H1 (cell line): ENCODE measurements at regions not wholly inside any gene's neighbourhood (a gene's known extent, or its start where the extent isn't known, plus 50 kb on each side); places are given as distances from the start of the nearest gene placed in this dataset.

ENCODE experiments used
- ATF3 ChIP-seq: IDR thresholded peaks from 2 replicates; pipeline ENCODE4 v1.6.1; 2011; ENCODE audit warnings: low read depth, mild to moderate bottlenecking, low read length; ENCODE audit not compliant: insufficient read depth
- CTCF ChIP-seq, 3 experiments: IDR thresholded peaks; 1 replicate in 2 of 3; 2 replicates in 1 of 3; pipeline versions ENCODE4 v1.5.1 to v1.6.1; 2011; ENCODE audit warnings: low read length in 3 of 3, mild to moderate bottlenecking in 3 of 3, inconsistent platforms in 2 of 3, low read depth in 1 of 3, moderate library complexity in 1 of 3; ENCODE audit not compliant: insufficient read depth in 1 of 3; ENCODE audit errors: control extremely low read depth in 1 of 3
- EP300 ChIP-seq, 2 experiments: IDR thresholded peaks; 1 replicate in 1 of 2; 2 replicates in 1 of 2; pipeline ENCODE4 v1.6.1; 2011 to 2012; ENCODE audit warnings: low read depth in 2 of 2, low read length in 2 of 2, mild to moderate bottlenecking in 2 of 2, borderline replicate concordance in 1 of 2, inconsistent platforms in 1 of 2, moderate library complexity in 1 of 2
- EZH2 ChIP-seq: fragments of 200-600 bp; sonication (generic); IDR thresholded peaks from 2 replicates; pipeline ENCODE4 v1.7.1; 2012; ENCODE audit warnings: low read depth, mild to moderate bottlenecking, moderate library complexity, low read length, inconsistent platforms; ENCODE audit not compliant: severe bottlenecking
- HDAC2 ChIP-seq, 2 experiments: fragments of 300-600 bp in 1 of 2; sonication (generic) in 1 of 2; IDR thresholded peaks; 2 replicates each; pipeline ENCODE4 v1.6.1; 2011 to 2012; ENCODE audit warnings: low read depth in 2 of 2, low read length in 2 of 2, mild to moderate bottlenecking in 2 of 2, moderate library complexity in 2 of 2, borderline replicate concordance in 1 of 2, inconsistent platforms in 1 of 2
- JUND ChIP-seq: IDR thresholded peaks from 2 replicates; pipeline ENCODE4 v1.6.1; 2011; ENCODE audit warnings: mild to moderate bottlenecking, improper control_type of control experiment, low read length
- MAX ChIP-seq: IDR thresholded peaks from 2 replicates; pipeline ENCODE4 v1.6.1; 2012; ENCODE audit warnings: inconsistent platforms
- POLR2AphosphoS5 ChIP-seq: IDR thresholded peaks from 2 replicates; pipeline ENCODE4 v1.6.1; 2011; ENCODE audit warnings: low read depth, low read length
- SP1 ChIP-seq: IDR thresholded peaks from 2 replicates; pipeline ENCODE4 v1.6.1; 2011; ENCODE audit warnings: low read depth, low read length
- TAF1 ChIP-seq: IDR thresholded peaks from 2 replicates; pipeline ENCODE4 v1.6.1; 2011; ENCODE audit warnings: mild to moderate bottlenecking, low read depth, low read length
- USF2 ChIP-seq: IDR thresholded peaks from 2 replicates; pipeline ENCODE4 v1.6.1; 2011; ENCODE audit warnings: low read length, improper control_type of control experiment

- no peak for TF ChIP-seq TAF1
- TF ChIP-seq POLR2AphosphoS5, result no peak
- TF ChIP-seq CTCF (IDR thresholded peaks at IDR 0.05; ENCODE audit: control extremely low read depth in 1 of 3, insufficient read depth in 1 of 3, low read depth in 1 of 3, low read length in 3 of 3), result no peak
- TF ChIP-seq EZH2, result no peak
- TF ChIP-seq EP300 (IDR thresholded peaks at IDR 0.05; ENCODE audit: borderline replicate concordance in 1 of 2, low read depth in 2 of 2, low read length in 2 of 2), result no peak
- no peak for TF ChIP-seq SP1
- no peak for TF ChIP-seq USF2
- TF ChIP-seq JUND, result no peak
- TF ChIP-seq MAX, result no peak
- no peak for TF ChIP-seq HDAC2 (IDR thresholded peaks at IDR 0.05; ENCODE audit: borderline replicate concordance in 1 of 2, low read depth in 2 of 2, low read length in 2 of 2)
- no peak for TF ChIP-seq ATF3
These were observed 397.4 kb downstream of the RND3 start for GRCh38 chr2:150090031-150090430.
